GM12878 (cell line): ENCODE measurements at regions not wholly inside any gene's neighbourhood (a gene's known extent, or its start where the extent isn't known, plus 50 kb on each side); places are given as distances from the start of the nearest gene placed in this dataset.

Experiments
- ASH2L ChIP-seq: fragments of 300-600, 200-600 bp; sonication (generic); IDR thresholded peaks from 2 replicates; pipeline ENCODE4 v1.6.1; 2017; ENCODE audit warnings: low read depth, mild to moderate bottlenecking, borderline replicate concordance
- BACH1 ChIP-seq: fragments of 450-650 bp; IDR thresholded peaks from 2 replicates; pipeline ENCODE4 v1.6.1; 2017; ENCODE audit warnings: mild to moderate bottlenecking, borderline replicate concordance
- BCL11A ChIP-seq: IDR thresholded peaks from 2 replicates; pipeline ENCODE4 v1.6.1; 2011; ENCODE audit warnings: low read depth, low read length
- CREM ChIP-seq: IDR thresholded peaks from 2 replicates; pipeline ENCODE4 v1.6.1; 2014; ENCODE audit warnings: antibody characterized with exemption, low read depth
- EGR1 ChIP-seq, 2 experiments: IDR thresholded peaks; 1 replicate in 1 of 2; 2 replicates in 1 of 2; pipeline ENCODE4 v1.6.1; 2011 to 2012; ENCODE audit warnings: low read depth in 2 of 2, low read length in 2 of 2, borderline replicate concordance in 1 of 2, mild to moderate bottlenecking in 1 of 2, moderate library complexity in 1 of 2
- JUNB ChIP-seq: IDR thresholded peaks from 2 replicates; pipeline ENCODE4 v1.6.1; 2016; ENCODE audit warnings: antibody characterized with exemption, mild to moderate bottlenecking
- KLF5 ChIP-seq: fragments of 450-650 bp; IDR thresholded peaks from 2 replicates; pipeline ENCODE4 v1.6.1; 2014; ENCODE audit warnings: mild to moderate bottlenecking; ENCODE audit not compliant: partially characterized antibody
- NRF1 ChIP-seq: conservative IDR thresholded peaks from 2 replicates; pipeline ENCODE4 v1.6.1; 2011; ENCODE audit warnings: mild to moderate bottlenecking, low read depth, low read length, improper control_type of control experiment
- POLR2AphosphoS5 ChIP-seq: IDR thresholded peaks from 2 replicates; pipeline ENCODE4 v1.6.1; 2011; ENCODE audit warnings: mild to moderate bottlenecking, low read length, inconsistent platforms
- SMAD1 ChIP-seq: fragments of 450-650 bp; IDR thresholded peaks from 2 replicates; pipeline ENCODE4 v1.6.1; 2018; ENCODE audit warnings: mild to moderate bottlenecking, low read depth; ENCODE audit not compliant: partially characterized antibody
- SMARCA5 ChIP-seq: fragments of 450-650 bp; IDR thresholded peaks from 2 replicates; pipeline ENCODE4 v1.6.1; 2017; ENCODE audit warnings: mild to moderate bottlenecking
- TAF1 ChIP-seq: IDR thresholded peaks from 2 replicates; pipeline ENCODE4 v1.6.1; 2011; ENCODE audit warnings: mild to moderate bottlenecking, low read depth, low read length, borderline replicate concordance
- TCF12 ChIP-seq: IDR thresholded peaks from 2 replicates; pipeline ENCODE4 v1.6.1; 2011; ENCODE audit warnings: low read depth, mild to moderate bottlenecking, low read length
- ZBED1 ChIP-seq: IDR thresholded peaks from 2 replicates; pipeline ENCODE4 v1.6.1; 2016; ENCODE audit warnings: borderline replicate concordance
- ZNF274 ChIP-seq: IDR thresholded peaks from one replicate; pipeline ENCODE4 v1.8.0; 2011; ENCODE audit not compliant: insufficient read length, insufficient read depth
- ZNF384 ChIP-seq: IDR thresholded peaks from 2 replicates; pipeline ENCODE4 v1.6.1; 2012; ENCODE audit warnings: low read depth, mild to moderate bottlenecking, low read length, improper control_type of control experiment, borderline replicate concordance
- TF ChIP-seq, protein P1 (sequence below): fragments of 450-650 bp; IDR thresholded peaks from 2 replicates; pipeline ENCODE4 v1.6.1; 2017; ENCODE audit warnings: borderline replicate concordance
- TF ChIP-seq, protein P2 (sequence below): fragments of 450-650 bp; formaldehyde crosslinking; IDR thresholded peaks from 2 replicates; pipeline ENCODE4 v1.4.0; 2022; ENCODE audit warnings: mild to moderate bottlenecking, moderate library complexity
- TF ChIP-seq, protein P3 (sequence below): IDR thresholded peaks from 2 replicates; pipeline ENCODE4 v1.6.1; 2011; ENCODE audit warnings: borderline replicate concordance, low read depth, mild to moderate bottlenecking, moderate library complexity, mixed read lengths, low read length; ENCODE audit not compliant: insufficient read depth; ENCODE audit errors: extremely low read length
- TF ChIP-seq, protein P4 (sequence below): IDR thresholded peaks from 2 replicates; pipeline ENCODE4 v1.6.1; 2012; ENCODE audit warnings: low read depth, low read length, improper control_type of control experiment
- TF ChIP-seq, protein P5 (sequence below): IDR thresholded peaks from 2 replicates; pipeline ENCODE4 v1.6.1; 2012; ENCODE audit warnings: low read depth, low read length, improper control_type of control experiment

DNA sequence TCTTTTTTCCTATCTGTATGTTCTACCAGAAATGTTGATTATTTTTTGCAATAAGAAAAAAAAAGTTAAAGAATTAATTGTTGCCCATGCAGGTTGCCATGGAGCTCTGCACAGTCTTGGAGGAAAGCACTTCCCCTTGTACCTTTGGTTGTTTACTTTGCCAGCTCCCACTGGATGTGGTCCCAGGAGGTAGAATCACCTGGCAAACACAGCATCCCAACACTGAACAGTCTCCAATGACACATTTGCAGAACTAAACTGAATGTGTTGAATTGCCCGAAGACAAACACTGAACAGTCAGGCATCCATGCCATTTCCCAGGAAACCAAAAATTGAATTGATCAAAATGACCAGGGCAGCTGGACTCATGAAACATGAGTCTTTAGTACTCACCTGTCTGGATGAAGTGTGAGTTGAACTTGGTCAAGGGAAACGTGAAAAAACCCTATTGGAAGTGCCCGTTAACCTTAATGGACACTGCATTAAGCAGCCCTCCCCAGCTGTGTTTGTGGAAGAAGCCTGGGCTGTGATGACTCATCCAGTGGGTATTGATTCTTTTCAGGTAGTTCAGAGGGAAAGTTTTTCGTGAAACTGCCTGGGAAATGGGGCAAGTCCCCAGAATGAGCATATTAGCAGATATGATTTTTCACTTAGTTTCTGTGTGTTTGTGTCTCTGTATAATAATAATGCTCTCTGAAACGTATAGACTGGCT, 284.7 kb upstream of the STT3B start (continued):
- TF ChIP-seq, protein P1, sequence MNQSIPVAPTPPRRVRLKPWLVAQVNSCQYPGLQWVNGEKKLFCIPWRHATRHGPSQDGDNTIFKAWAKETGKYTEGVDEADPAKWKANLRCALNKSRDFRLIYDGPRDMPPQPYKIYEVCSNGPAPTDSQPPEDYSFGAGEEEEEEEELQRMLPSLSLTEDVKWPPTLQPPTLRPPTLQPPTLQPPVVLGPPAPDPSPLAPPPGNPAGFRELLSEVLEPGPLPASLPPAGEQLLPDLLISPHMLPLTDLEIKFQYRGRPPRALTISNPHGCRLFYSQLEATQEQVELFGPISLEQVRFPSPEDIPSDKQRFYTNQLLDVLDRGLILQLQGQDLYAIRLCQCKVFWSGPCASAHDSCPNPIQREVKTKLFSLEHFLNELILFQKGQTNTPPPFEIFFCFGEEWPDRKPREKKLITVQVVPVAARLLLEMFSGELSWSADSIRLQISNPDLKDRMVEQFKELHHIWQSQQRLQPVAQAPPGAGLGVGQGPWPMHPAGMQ, result no peak
- TF ChIP-seq SMAD1 (no peak), POLR2AphosphoS5 (no peak; the same call in 1 of the 2 replicates), BCL11A (peak; percentile 63; the same call in 1 of the 2 replicates), SMARCA5 (no peak), ZNF384 (no peak), ZBED1 (peak; percentile 80; the same call in 1 of the 2 replicates), BACH1 (no peak), NRF1 (no peak), KLF5 (no peak), EGR1 (IDR thresholded peaks at IDR 0.05; ENCODE audit: borderline replicate concordance in 1 of 2, low read depth in 2 of 2, low read length in 2 of 2) (no peak), TCF12 (peak; percentile 80), ASH2L (no peak), TAF1 (no peak), CREM (peak; percentile 64; the same call in 1 of the 2 replicates), JUNB (peak; percentile 84), ZNF274 (no peak)
- TF ChIP-seq, protein P2, sequence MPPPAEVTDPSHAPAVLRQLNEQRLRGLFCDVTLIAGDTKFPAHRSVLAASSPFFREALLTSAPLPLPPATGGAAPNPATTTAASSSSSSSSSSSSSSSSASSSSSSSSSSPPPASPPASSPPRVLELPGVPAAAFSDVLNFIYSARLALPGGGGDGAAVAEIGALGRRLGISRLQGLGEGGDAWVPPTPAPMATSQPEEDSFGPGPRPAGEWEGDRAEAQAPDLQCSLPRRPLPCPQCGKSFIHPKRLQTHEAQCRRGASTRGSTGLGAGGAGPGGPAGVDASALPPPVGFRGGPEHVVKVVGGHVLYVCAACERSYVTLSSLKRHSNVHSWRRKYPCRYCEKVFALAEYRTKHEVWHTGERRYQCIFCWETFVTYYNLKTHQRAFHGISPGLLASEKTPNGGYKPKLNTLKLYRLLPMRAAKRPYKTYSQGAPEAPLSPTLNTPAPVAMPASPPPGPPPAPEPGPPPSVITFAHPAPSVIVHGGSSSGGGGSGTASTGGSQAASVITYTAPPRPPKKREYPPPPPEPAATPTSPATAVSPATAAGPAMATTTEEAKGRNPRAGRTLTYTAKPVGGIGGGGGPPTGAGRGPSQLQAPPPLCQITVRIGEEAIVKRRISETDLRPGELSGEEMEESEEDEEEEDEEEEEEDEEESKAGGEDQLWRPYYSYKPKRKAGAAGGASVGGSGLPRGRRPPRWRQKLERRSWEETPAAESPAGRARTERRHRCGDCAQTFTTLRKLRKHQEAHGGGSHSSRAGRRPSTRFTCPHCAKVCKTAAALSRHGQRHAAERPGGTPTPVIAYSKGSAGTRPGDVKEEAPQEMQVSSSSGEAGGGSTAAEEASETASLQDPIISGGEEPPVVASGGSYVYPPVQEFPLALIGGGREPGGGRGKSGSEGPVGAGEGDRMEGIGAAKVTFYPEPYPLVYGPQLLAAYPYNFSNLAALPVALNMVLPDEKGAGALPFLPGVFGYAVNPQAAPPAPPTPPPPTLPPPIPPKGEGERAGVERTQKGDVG, result no peak
- TF ChIP-seq, protein P3, sequence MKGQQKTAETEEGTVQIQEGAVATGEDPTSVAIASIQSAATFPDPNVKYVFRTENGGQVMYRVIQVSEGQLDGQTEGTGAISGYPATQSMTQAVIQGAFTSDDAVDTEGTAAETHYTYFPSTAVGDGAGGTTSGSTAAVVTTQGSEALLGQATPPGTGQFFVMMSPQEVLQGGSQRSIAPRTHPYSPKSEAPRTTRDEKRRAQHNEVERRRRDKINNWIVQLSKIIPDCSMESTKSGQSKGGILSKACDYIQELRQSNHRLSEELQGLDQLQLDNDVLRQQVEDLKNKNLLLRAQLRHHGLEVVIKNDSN, result no peak
- TF ChIP-seq, protein P4, sequence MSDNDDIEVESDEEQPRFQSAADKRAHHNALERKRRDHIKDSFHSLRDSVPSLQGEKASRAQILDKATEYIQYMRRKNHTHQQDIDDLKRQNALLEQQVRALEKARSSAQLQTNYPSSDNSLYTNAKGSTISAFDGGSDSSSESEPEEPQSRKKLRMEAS, result no peak
- TF ChIP-seq, protein P5, sequence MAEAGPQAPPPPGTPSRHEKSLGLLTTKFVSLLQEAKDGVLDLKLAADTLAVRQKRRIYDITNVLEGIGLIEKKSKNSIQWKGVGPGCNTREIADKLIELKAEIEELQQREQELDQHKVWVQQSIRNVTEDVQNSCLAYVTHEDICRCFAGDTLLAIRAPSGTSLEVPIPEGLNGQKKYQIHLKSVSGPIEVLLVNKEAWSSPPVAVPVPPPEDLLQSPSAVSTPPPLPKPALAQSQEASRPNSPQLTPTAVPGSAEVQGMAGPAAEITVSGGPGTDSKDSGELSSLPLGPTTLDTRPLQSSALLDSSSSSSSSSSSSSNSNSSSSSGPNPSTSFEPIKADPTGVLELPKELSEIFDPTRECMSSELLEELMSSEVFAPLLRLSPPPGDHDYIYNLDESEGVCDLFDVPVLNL, result no peak
